ENCODE measurements at regions not wholly inside any gene's neighbourhood (a gene's known extent, or its start where the extent isn't known, plus 50 kb on each side); places are given as distances from the start of the nearest gene placed in this dataset.

GRCh38 chrX:9147726-9148125, 113.8 kb upstream of the FAM9B start:
- no peak for DNase-seq (ENCODE audit: low read depth in 2 of 2)

- no peak for DNase-seq (ENCODE audit: low read depth in 2 of 2)
Observed at GRCh38 chrX:9148615-9149399, 114.9 kb upstream of the FAM9B start.

- DNase-seq (ENCODE audit: low read depth in 2 of 2) = no peak
Observed at GRCh38 chrX:9149501-9150245, 115.7 kb upstream of the FAM9B start.

- no peak for DNase-seq (ENCODE audit: low read depth in 2 of 2)
Observed at GRCh38 chrX:9151772-9152307, 117.9 kb upstream of the FAM9B start.

- peak in 1 of 2 donors; percentile 6 for DNase-seq (ENCODE audit: low read depth in 2 of 2)
Observed at GRCh38 chrX:9153300-9153699, 119.4 kb upstream of the FAM9B start.

GRCh38 chrX:9158611-9159010, 124.7 kb upstream of the FAM9B start:
- no peak for DNase-seq (ENCODE audit: low read depth in 2 of 2)

GRCh38 chrX:9160698-9161329, 126.9 kb upstream of the FAM9B start:
- no peak for DNase-seq (ENCODE audit: low read depth in 2 of 2)

- DNase-seq (ENCODE audit: low read depth in 2 of 2) = no peak
Observed at GRCh38 chrX:9162698-9163097, 128.8 kb upstream of the FAM9B start.

- DNase-seq (ENCODE audit: low read depth in 2 of 2) = peak in 1 of 2 donors; percentile 40
Observed at GRCh38 chrX:9163214-9163709, 129.3 kb upstream of the FAM9B start.

- no peak for DNase-seq (ENCODE audit: low read depth in 2 of 2)
Observed at GRCh38 chrX:9164086-9164485, 130.2 kb upstream of the FAM9B start.

- no peak for DNase-seq (ENCODE audit: low read depth in 2 of 2)
Observed at GRCh38 chrX:9164533-9165426, 130.9 kb upstream of the FAM9B start.

- no peak for DNase-seq (ENCODE audit: low read depth in 2 of 2)
Observed at GRCh38 chrX:9166584-9166944, 132.6 kb upstream of the FAM9B start.

- no peak for DNase-seq (ENCODE audit: low read depth in 2 of 2)
Observed at GRCh38 chrX:9171841-9172463, 138.0 kb upstream of the FAM9B start.

- DNase-seq (ENCODE audit: low read depth in 2 of 2) = no peak
Observed at GRCh38 chrX:9172464-9172850, 138.5 kb upstream of the FAM9B start.

- no peak for DNase-seq (ENCODE audit: low read depth in 2 of 2)
Observed at GRCh38 chrX:9180623-9181022, 146.7 kb upstream of the FAM9B start.

GRCh38 chrX:9182041-9182440, 148.1 kb upstream of the FAM9B start:
- no peak for DNase-seq (ENCODE audit: low read depth in 2 of 2)

- DNase-seq (ENCODE audit: low read depth in 2 of 2) = no peak
Observed at GRCh38 chrX:9183481-9183880, 149.6 kb upstream of the FAM9B start.

GRCh38 chrX:9184211-9184610, 150.3 kb upstream of the FAM9B start:
- no peak for DNase-seq (ENCODE audit: low read depth in 2 of 2)

GRCh38 chrX:9188117-9188516, 154.2 kb upstream of the FAM9B start:
- no peak for DNase-seq (ENCODE audit: low read depth in 2 of 2)

GRCh38 chrX:9189286-9189685, 155.4 kb upstream of the FAM9B start:
- no peak for DNase-seq (ENCODE audit: low read depth in 2 of 2)

- no peak for DNase-seq (ENCODE audit: low read depth in 2 of 2)
Observed at GRCh38 chrX:9191392-9191791, 157.5 kb upstream of the FAM9B start.
